HG03045 (cell line): ENCODE measurements at regions not wholly inside any gene's neighbourhood (a gene's known extent, or its start where the extent isn't known, plus 50 kb on each side); places are given as distances from the start of the nearest gene placed in this dataset.
"Not testable (repeated sequence)": the region's sequence is repeated elsewhere in the genome, so short reads cannot be mapped to it uniquely, and the experiment has no call there.

ENCODE experiments used
- ATAC-seq: cut with Tn5 transposase; IDR thresholded peaks from one replicate; pipeline ENCODE4 v1.9.1; 2021; ENCODE audit warnings: mild to moderate bottlenecking, moderate library complexity; ENCODE audit not compliant: unreplicated experiment

DNA sequence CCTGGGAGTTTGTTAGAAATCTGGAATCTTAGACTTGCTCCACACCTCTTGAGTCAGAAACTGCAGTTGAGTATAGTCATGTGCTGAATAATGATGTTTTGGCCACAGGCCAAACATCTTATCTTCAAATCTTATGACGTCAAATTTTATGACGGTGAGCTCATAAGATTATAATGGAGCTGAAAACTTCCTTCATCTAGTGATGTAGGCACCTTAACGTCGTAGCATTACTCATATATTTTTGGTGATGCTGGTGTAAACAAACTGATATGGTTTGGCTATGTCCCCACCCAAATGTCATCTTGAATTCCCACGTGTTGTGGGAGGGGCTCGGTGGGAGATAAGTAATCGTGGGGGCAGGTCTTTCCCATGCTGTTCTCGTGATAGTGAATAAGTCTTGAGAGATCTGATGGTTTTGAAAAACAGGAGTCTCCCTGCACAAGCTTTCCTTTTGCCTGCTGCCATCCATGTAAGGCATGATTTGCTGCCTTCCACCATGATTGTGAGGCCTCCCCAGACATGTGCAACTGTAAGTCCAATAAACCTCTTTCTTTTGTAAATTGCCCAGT is 268.0 kb upstream of the PROK2 start:
- no peak for ATAC-seq

DNA sequence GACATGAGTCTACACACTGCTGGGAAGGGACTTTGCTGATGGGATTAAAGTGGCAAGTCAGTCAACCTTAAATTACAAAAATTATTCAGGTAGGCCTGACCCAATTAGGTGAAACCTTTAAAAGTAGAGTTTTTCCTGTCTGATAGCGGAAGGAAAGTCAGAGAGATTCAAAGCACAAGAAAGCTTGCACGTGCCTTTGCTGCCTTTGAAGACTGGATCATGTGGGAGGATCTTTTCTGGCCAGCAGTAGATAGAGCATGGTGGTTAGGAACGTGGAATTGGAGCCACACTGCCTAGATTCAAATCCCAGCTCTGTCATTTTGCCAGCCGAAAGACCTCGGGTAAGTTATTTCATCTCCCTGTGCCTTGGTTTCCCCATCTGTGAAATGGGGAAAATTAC is 265.8 kb upstream of the PROK2 start:
- no peak for ATAC-seq

DNA sequence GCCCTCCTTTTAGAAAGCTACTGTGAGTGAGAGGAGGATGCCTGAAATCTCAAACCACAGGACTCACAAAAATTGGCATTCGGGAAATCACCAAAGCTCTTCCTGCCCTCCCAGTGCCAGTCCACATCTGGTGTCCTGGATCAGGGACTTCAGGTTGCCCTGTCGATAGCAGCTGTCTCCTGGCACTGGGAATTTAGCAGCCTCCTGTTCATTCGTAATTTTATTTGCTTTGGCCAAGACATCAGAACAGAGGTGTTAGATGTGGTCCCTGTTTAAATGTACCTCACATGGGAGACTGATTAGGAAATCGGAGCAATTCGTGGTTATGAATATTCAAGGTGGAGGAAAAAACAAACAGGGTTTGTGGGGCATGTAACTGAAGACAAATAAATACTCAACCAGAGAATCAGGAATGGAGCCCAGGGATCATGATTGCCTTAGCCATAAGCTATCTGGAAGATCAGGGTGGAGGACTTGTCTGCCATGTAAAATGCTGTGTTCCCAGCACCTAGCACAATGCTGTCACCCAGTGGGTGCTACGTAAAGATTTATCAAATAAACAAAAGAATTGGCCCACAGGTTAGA is 265.2 kb upstream of the PROK2 start:
- no peak for ATAC-seq

DNA sequence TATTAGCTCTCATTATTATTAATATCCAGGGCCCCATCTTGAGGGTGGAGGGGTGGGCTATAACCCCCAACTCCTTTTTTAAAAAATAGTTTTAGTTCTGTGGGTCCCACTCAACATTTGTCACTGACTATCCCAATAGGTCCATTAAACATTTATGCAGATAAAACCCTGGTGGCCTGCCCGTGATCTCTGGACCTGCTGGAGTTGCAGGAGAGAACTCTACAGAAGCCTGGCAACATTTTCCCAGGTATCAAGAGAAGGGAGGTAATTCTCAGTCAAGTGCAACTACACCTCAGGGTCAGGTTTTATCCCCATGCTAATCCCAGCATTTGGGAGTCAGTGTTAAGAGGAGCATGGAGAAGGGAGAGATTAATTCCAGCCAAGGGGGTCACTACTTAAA is 264.4 kb upstream of the PROK2 start:
- ATAC-seq: no peak

DNA sequence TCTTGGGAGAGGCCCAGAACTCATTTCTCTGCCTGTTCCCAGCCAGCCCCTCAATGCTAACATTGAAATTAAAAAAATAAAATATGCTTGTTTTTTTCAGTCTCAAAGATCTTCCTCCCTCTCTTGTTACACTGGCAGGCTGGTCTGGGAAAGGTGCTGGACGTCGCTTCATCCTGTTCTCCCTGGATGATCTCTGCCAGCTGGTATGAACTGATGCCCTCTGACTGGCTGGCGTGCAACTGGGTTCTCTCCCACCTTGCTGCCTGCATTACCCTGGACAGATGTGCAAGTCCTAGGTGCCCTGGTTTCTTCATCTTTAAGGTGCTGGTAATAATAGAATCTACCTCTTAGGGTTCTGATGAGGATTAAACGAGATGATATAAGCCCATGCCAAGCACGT is 263.9 kb upstream of the PROK2 start:
- no peak for ATAC-seq

DNA sequence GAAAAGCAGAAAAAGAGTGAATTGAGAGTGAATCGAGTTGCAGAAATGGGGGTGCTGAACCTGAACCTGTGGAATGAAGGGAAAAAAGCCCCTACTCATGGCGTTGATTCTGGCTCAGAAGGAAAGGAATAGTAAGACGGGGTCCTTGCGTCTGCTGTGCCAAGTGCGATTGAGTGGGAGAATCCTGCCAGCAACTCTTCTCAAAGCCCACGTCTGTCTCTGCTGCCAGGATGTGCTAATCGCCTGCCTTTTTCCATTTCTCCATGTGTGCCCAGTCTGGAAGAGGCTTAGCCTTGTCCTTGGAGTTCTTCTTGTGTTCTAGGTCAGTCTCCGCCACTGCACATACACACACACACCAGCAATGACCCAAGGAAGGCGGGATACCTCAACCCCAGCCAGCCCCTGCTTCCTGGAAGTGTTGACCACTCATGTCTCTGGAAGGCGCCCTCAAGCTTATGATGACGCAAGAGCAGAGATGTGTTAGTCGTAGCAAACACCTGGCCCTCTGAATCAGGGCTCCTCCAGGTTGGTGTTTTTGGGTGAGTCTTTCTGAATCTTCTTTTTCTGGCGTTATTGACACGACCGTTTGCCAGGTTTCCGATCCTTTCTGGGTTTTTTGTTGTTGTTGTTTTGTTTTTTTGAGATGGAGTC is 262.4 kb upstream of the PROK2 start:
- ATAC-seq: no peak

DNA sequence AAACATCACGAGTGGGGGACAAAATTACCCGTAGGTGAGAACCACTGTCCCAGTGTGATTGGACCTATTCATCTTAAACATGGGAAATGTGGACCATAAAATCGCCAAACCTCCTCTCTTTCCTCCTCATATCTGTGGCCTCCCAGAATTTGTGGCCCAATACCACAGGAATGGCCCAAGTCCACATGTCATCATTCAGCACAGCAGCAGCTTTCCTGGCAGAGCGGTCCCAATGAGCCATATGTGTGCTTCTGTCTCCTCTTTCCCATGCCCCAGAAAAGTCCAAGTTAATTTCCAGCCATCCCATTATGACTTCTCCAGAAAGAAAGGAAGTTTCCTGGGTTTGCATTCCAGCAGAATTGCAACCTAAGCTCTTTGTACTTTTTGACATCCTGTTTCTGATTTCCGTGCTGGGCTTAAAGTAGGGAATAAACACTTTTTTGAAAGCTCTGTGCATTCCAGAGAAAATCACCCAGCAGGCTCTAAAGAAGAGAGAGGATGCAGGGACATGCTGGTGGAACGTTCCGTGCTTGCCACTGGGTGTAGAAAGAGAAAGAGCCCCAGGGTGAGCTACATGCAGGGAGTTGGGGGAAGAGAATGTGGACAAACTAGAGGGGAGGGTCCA is 259.4 kb upstream of the PROK2 start:
- no peak for ATAC-seq

DNA sequence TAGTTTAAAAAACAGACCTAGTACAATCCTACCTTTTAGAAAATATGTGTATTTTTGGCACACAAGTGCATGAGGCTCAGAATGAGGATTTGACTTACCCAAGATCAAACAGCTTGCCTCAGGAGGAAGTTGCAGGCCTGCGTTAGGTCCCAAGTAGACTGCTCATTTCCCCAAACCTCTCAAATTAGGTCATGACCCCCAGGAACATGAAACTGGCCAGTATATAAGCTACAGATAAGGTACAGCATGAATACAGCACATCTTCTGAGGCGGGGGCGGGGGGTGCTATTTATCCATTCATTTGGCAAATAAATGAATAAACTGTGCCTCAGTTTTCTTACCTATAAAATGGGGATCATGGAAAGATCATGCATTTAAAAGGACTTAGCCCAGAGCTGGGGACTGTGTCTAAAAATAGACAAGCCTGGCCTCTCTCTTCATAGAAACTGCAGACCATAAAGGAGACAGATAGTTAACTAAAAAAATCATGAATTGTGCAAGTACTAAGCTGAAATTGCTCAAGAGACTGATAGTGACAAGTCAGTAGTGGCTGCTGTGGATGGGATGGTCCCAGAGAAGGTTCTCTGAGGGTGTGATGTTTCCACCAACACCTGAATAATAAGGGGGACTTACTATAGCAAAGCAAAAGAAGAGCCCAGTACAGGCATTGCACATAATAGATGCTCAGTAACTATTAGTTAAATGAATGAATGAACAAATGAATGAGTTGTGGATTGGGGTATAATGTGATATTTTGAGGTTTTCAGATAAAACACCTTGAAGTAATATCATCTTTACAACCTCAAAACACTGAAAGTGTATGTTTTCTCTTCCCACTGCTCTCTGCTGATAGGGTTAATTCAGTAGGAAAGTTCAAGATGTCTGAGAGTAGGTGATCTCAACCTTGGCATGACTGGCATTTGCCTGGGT is 258.5 kb upstream of the PROK2 start:
- no peak for ATAC-seq

DNA sequence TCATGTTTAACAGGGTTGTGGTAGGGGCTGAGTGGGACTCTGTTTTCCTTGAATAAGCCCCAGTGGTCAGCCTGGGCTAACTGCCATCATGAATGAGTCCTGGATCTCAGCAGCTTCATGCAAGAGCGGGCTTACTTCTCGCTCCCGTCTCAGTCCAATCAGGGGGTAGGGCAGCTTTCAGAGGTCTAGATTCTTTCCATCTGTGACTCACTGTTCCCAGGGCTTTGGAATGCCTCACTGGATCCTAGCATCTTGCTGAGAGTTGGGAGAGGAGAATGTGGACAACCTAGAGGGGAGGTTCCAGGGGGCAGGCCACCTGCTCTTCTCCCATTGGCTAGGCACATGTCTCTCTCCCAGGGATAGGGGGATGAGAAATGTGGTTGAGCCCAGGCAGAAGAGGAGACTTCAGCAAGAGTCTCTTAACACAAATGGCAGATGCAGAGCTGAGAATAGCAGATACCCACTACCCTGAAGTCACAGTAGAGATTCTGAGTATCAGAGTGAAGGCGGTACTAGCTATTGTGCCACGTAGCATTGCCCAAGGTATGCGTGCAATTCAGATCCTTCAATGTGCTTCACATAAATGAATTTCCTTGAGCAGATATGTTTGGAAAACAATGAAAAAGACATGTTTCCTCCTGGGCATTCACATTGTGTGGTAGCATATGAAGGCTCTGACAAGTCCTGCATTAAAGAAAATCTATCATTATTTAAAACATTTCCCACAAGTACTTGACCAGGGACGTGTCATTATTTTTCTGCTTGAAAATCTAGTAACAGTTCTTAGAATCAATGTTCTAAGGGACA is 257.7 kb upstream of the PROK2 start:
- no peak for ATAC-seq

DNA sequence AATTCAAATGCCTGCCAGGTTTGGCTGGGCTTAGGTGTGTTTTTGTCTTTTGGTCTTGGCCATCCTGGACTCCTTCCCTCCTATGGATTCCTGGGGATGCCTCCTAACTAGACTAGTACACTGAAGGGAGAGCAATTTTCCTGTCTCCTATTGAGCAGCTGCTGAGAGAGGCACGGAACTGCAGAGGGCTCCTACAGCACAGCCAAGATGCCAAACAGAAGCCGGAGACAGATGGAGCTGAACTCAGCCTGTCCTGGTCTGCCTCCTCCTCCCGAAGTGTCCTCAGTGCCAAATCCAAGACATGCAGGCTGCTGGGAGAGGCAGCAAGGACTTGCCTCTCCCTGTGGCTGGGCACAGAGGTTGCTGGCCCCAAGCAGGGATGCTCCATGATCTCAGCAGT is 256.6 kb upstream of the PROK2 start:
- ATAC-seq: no peak

DNA sequence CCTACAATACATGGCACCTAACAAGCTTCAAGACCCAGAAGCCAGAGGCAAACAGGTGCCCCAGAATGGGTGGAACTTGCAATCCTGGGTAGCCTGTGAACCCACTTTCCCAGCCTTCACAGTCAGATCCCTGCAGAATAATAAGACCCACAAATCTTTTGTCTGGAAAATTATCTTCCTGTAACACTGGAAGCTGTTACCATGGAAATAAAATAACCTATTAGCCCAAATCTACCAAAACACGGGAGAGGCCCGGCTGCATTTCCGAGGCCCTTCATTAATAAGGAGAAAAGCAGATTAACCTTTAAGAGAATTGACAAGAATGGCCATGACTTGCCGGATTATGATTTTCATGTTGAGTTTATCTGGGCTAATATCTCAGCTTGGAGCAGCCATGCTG is 256.1 kb upstream of the PROK2 start:
- no peak for ATAC-seq

DNA sequence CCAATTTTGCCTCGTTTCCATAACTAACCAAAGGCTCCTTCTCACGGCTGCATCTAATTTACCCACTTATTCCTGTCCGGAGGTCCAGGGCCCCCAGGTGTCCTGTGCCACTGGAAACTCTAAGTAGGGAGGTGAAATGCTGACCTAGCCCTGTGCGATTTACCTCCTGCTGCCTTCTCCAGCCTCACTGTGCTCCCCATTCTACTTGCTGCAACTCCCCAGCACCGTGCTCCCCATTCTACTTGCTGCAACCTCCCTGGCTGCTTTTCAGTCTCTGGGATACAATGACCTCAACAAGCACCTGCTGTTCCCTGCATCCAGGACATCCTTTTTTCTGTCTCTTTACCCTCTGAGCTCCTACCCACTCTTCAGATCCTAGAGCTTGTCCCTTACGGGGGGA is 254.7 kb upstream of the PROK2 start:
- ATAC-seq: no peak

DNA sequence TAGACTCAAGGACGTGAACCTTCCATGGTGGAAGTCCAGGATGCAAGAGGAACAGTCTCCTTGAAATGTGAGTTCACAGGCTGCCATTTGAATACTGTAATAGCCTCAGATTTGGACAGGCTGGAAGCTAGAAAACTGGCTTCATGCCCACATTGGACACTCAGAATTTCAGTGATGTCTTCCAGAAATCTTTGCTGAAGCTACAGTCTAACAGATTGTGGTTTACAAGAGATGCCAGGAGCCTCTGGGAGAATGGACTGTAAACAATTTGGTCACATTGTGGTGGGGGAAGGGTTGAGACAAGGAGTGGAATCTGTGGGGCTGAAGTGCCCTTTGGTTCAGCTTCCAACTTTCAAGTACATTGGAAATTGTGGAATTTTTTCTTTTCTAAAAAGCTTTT is 252.0 kb upstream of the PROK2 start:
- no peak for ATAC-seq

DNA sequence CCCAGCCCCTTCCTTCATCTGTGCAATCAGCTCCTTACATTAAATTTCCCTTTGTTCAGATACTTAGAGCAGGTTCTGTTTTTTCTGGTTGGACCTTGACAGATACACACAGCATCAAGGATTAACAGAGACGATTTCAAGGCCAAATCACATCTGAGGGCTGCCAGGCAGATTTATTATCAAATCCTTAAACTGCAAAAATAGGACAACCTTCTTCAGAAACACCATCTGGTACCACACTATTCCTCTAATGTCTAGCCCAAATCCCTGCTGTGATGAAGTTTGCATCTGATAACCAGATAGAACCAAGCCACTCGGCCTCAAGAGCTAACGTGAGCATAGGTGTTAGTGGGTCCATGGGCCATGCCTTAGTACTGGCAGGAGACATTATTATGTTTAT is 250.7 kb upstream of the PROK2 start:
- no peak for ATAC-seq

DNA sequence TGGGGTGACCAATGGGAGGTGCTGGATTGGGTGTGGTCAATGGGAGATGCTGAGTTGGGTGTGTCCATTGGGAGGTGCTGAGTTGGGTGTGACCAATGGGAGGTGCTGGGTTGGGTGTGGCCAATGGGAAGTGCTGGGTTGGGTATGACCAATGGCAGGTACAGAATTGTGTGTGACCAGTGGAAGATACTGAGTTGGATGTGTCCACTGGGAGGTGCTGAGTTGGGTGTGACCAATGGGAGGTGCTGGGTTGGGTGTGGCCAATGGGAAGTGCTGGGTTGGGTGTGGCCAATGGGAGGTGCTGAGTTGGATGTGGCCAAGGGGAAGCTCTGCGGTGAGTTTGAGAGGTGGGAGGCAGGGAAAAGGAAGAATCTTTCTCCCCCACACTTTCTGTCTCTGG is 250.0 kb upstream of the PROK2 start:
- ATAC-seq: no peak

DNA sequence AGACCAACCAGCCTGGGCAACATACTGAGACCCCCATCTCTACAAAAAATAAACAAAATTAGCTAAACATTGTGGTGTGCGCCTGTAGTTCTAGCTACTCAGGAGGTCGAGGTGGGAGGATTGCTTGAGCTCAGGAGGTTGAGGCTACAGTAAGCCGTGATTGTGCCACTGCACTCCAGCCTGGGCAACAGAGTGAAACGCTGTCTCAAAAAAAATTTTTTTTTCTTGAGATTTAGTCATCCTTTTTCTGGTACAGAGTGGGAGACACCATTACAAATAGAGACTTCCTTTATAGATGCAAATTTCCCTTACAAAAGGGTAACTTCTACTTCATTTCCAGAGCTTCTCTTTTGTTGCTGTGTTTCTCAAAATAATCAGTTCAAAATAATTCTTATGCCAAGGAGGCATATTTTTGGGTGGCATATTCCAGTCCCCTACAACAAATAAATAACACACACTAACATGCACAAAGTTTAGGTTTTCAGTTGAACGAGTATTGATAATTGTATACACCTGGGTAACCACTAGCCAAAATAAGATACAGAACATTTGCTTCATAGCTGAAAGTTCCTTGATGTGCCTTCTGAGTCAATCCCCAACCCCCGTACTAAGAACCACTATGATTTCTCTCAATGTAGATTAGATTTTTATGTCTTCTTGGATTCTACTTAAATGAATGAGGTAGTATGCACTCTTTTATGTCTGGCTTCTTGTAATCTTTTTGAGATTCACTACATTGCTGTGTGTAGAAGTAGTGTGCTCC is 248.9 kb upstream of the PROK2 start:
- no peak for ATAC-seq

DNA sequence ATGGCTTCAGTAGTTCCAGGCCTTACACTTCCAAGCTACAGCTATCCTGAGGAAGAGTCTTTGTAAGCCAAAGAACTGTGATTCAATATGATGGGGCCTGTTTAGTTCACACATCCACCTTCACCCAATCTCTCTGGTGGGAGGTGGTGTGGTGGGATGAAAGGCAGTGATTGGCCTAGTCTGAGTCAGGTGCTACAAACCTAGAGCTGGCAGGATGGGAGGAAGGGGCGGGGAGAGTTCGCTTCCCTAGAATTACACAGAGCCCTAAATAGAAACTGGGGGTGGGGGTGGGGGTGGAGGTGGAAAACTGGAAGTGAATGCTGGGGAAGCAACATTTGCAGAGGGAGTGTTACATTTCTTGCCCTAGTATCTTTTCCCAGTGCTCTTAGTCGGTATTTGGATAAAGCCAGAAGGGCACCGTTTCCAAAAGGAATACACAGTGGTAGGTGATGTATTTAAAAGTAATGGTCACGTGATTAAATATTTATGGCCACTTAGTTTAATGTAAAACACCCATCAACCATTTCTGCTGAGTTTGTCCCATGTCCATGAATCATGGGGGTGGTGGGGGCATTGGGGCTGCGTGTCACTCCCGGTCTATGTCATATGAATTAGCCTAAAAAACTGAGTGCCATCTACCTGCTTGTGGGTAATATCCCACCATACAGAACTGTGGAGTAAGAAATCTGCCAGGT is 247.6 kb upstream of the PROK2 start:
- no peak for ATAC-seq

DNA sequence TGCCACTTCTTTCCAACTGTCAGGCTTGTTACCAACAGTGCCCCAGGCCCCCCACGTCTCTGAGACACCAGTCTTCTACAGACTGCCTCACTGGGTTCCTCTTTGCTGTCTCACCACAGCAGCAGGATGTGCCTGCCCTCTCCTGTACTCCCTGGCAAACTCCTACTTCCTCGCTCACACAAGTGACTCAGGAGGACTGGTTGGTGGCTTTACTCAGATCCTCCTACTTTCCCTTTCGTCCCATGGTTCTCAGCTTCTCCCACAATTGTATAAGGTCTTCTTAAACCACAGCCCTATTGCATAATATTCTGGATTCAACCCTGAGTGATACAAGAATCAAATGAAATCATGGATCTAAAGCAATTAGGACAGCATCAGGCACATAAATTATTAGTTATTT is 246.6 kb upstream of the PROK2 start:
- no peak for ATAC-seq

DNA sequence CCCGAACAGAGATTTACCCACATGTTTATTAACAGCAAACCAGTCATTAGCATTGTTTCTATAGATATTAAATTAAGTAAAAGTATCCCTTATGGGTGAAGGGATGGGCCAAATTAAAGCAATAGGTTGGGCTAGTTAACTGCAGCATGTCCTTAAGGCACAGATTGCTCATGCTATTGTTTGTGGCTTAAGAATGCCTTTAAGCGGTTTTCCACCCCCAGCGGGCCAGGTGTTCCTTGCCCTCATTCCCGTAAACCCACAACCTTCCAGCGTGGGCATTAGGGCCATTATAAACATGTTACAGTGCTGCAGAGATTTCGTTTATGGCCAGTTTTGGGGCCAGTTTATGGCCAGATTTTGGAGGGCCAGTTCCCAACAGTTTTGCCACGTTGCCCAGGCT is 245.3 kb upstream of the PROK2 start:
- ATAC-seq: not testable (repeated sequence)
